GM13976 (cell line): ENCODE measurements at regions not wholly inside any gene's neighbourhood (a gene's known extent, or its start where the extent isn't known, plus 50 kb on each side); places are given as distances from the start of the nearest gene placed in this dataset.

ENCODE experiments used
- DNase-seq: peaks from one replicate; pipeline ENCODE4 v3.0.0; 2012; ENCODE audit warnings: low spot score
- in situ Hi-C: fragments of 300-500 bp; cut with MboI; formaldehyde crosslinking; loops from one replicate; pipeline ENCODE4 v1.12.0; 2022; ENCODE audit warnings: low sequenced_read_pairs, mixed read lengths, inconsistent platforms; ENCODE audit not compliant: unreplicated experiment
- TF ChIP-seq, protein P1 (sequence below): IDR thresholded peaks from 2 replicates; pipeline ENCODE4 v1.5.1; 2012; ENCODE audit warnings: borderline replicate concordance, mild to moderate bottlenecking; ENCODE audit not compliant: insufficient read depth; ENCODE audit errors: extremely low read depth, missing control alignments, control extremely low read depth

DNA sequence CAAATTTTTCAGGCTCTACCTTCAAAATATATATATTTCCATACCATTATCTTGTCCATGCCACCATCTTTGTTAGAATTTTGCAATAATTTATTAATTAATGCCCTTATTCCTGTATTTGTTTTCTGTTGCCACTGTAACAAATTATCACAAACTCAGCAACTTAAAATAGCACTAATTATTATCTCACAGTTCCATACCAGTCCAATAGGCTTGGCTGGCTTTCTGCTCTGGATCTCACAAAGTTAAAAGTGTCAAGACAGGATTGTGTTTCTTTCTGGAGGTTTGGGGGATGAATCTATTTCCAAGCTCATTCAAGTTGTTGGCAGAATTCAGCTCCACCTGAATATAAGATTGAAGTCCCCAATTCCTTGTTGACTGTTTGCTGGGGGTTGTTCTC, 58.6 kb upstream of the SLC38A4 start:
- DNase-seq, result no peak
- in situ Hi-C loops, result no loop called here
- TF ChIP-seq, protein P1, sequence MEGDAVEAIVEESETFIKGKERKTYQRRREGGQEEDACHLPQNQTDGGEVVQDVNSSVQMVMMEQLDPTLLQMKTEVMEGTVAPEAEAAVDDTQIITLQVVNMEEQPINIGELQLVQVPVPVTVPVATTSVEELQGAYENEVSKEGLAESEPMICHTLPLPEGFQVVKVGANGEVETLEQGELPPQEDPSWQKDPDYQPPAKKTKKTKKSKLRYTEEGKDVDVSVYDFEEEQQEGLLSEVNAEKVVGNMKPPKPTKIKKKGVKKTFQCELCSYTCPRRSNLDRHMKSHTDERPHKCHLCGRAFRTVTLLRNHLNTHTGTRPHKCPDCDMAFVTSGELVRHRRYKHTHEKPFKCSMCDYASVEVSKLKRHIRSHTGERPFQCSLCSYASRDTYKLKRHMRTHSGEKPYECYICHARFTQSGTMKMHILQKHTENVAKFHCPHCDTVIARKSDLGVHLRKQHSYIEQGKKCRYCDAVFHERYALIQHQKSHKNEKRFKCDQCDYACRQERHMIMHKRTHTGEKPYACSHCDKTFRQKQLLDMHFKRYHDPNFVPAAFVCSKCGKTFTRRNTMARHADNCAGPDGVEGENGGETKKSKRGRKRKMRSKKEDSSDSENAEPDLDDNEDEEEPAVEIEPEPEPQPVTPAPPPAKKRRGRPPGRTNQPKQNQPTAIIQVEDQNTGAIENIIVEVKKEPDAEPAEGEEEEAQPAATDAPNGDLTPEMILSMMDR, result no peak

DNA sequence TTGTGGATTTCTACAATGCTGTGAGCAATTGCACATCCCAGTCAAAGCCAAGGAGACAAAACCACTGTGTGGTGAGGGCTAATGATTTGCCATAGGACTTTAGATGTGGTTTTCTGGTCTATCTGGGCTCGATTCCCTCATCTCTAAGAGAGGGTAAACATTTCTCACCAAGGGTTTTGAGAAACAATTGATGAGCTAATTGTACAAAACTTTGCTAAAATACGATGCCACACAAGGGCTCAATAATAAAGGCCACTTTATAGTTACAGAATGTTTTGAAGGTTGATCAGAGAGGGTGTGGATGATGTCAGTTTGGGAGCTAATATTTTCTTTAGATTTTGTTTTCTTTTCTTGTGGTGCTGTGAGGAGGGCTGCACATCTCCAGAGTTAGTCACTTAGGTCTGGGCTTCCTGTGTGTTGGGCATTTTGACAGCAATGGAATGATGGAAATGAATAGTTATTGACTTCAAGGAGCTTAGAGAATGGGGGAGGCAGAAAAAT, 60.8 kb upstream of the SLC38A4 start:
- DNase-seq, result no peak
- TF ChIP-seq, protein P1, result no peak
- in situ Hi-C loops, result no loop called here

DNA sequence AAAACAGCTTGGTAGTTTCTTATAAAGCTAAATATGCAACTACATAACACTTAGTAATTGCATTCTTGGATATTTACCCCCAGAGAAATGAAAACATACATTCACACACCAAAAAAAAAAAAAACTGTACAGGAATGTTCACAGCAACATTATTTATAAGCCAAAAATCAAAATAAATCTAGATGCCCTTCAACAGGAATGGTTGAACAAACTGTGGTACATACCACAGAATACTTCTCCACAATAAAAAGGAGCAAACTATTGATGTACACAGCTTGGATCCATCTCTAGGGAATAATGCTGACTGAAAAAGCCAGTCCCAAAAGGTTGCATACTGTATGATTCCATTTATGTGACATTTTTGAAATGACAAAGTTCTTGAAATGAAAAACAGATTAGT, 62.1 kb upstream of the SLC38A4 start:
- no peak for DNase-seq
- TF ChIP-seq, protein P1, result no peak
- in situ Hi-C loops, result no loop called here

DNA sequence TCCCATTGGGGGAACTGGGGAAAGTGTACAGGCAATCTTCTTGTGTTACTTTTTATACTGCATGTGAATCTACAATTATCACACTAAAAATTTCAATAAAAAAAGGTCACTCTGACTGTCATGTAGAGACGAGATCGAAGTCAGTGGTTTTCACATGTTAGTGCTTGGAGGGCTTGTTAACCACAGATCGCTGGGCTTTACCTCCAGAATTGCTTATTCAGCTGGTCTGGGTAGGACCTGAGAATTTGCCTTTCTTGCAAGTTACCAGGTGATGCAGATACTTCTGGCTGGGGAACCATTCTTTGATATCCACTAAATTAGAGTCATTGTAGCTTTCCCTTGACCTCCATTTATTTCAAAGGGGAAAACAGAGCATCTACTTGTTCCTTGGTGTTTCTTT, 62.8 kb upstream of the SLC38A4 start:
- no peak for DNase-seq
- in situ Hi-C loops, result no loop called here
- TF ChIP-seq, protein P1, result no peak

DNA sequence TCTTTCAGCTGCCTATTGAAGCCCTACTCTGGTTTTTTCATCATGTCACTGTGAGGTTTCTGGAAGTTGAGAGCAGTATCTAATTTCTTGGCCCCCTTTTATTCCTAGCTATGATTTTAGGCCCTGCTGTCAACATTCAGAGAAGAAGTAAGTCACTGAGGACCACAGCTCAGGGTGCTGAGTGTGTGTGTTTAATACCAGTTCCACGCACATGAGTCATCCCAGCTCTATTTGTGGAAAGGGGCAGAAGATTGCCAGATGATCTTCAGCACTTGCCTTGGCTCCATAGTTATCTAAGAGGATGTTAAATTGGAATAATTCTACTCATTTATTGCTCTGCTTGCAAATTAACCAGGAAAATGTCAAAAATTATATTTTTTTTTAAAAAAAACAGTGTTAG, 65.5 kb upstream of the SLC38A4 start:
- DNase-seq, result no peak
- TF ChIP-seq, protein P1, result no peak
- in situ Hi-C loops, result no loop called here

DNA sequence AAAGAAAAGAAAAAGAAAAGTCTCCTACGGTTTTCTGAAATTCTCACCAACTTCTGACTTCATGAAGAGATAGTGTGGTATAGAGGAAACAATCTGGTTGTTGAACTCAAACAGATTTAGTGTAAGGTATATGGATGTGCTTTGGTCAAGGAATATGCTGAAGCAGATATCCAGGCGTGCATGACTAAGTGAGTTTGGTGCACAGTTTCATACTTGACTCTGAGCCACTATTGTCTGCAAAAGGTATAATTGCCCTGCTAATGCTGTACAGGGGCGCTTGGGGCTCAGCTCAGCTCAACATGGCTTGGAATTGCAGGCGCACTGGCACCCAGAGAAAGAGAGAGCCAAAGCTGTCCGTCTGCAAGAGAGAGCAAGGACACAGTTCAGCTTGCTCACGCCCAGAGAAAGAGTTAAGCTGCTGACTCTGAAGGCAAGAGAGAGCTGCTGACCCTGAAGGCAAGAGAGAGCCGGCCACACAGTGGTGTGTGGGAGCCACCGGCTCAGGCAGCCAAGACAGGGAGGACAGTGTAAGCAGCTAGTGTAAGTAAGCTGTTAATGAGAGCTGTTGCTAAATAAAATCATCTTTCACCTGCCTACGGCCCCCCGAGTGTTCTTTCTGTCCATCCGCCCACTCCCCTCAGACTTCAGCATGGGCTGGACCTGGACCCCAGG, 66.4 kb upstream of the SLC38A4 start:
- no peak for DNase-seq
- in situ Hi-C loops, result no loop called here
- TF ChIP-seq, protein P1, result no peak
